Stimulated activated CD4-positive, alpha-beta T cell treated with anti-CD3 and anti-CD28 coated beads, Interleukin-2, amount 100 ng/mL, for 24 hours (primary cell): ENCODE measurements at regions not wholly inside any gene's neighbourhood (a gene's known extent, or its start where the extent isn't known, plus 50 kb on each side); places are given as distances from the start of the nearest gene placed in this dataset.

Experiments
- DNase-seq, 2 donors: peaks; one replicate each; pipeline ENCODE4 v3.0.0-alpha.2; 2020

GRCh38 chr6:15058200-15059061, 187.4 kb upstream of the JARID2 start:
- DNase-seq: no peak

GRCh38 chr6:15061180-15061641, 184.7 kb upstream of the JARID2 start:
- DNase-seq: no peak

- DNase-seq: no peak
These were observed 183.9 kb upstream of the JARID2 start for GRCh38 chr6:15061908-15062515.

GRCh38 chr6:15062516-15063252, 183.2 kb upstream of the JARID2 start:
- no peak for DNase-seq

- no peak for DNase-seq
These were observed 182.5 kb upstream of the JARID2 start for GRCh38 chr6:15063253-15063853.

- DNase-seq: no peak
These were observed 180.4 kb upstream of the JARID2 start for GRCh38 chr6:15065261-15065989.

GRCh38 chr6:15066089-15066758, 179.6 kb upstream of the JARID2 start:
- no peak for DNase-seq

- DNase-seq: no peak
These were observed 172.5 kb upstream of the JARID2 start for GRCh38 chr6:15073344-15073789.

GRCh38 chr6:15073883-15074465, 171.9 kb upstream of the JARID2 start:
- no peak for DNase-seq

- no peak for DNase-seq
These were observed 171.1 kb upstream of the JARID2 start for GRCh38 chr6:15074806-15075205.

- DNase-seq: no peak
These were observed 169.3 kb upstream of the JARID2 start for GRCh38 chr6:15076565-15076964.

GRCh38 chr6:15077006-15077405, 168.9 kb upstream of the JARID2 start:
- DNase-seq: no peak

- no peak for DNase-seq
These were observed 167.9 kb upstream of the JARID2 start for GRCh38 chr6:15077961-15078360.

GRCh38 chr6:15079288-15079817, 166.5 kb upstream of the JARID2 start:
- DNase-seq: no peak

- no peak for DNase-seq
These were observed 165.0 kb upstream of the JARID2 start for GRCh38 chr6:15080895-15081294.

GRCh38 chr6:15081447-15081846, 164.4 kb upstream of the JARID2 start:
- DNase-seq: no peak

GRCh38 chr6:15082708-15083107, 163.2 kb upstream of the JARID2 start:
- DNase-seq: no peak

GRCh38 chr6:15086348-15087158, 159.3 kb upstream of the JARID2 start:
- DNase-seq: no peak

- DNase-seq: no peak
These were observed 158.7 kb upstream of the JARID2 start for GRCh38 chr6:15087186-15087589.

GRCh38 chr6:15088904-15089568, 156.8 kb upstream of the JARID2 start:
- DNase-seq: no peak
